HEK293 (cell line): ENCODE measurements at regions not wholly inside any gene's neighbourhood (a gene's known extent, or its start where the extent isn't known, plus 50 kb on each side); places are given as distances from the start of the nearest gene placed in this dataset.

Experiments used
- CTCF ChIA-PET: fragments of 350-600 bp; formaldehyde crosslinking; extraction: SDS; loops from one replicate; lab custom pipeline; 2021; ENCODE audit warnings: antibody characterized with exemption; lab: Yijun Ruan, JAX
- POLR2A ChIA-PET: fragments of 300-600 bp; formaldehyde crosslinking; extraction: SDS; loops from one replicate; lab custom pipeline; 2020; ENCODE audit warnings: antibody characterized with exemption, inconsistent platforms; lab: Yijun Ruan, JAX
- H3K27ac ChIP-seq: fragments of 200-500 bp; sonication (Bioruptor generic); 2 replicates; pipeline ENCODE4 v1.5.1; 2014; ENCODE audit warnings: low read depth, low read length, control low read depth, inconsistent platforms; ENCODE audit errors: extremely low read depth
- H3K36me3 ChIP-seq, 2 experiments: fragments of 200-500 bp in 1 of 2; sonication (Bioruptor generic) in 1 of 2; 1 replicate in 1 of 2; 2 replicates in 1 of 2; pipeline ENCODE4 v1.5.1; 2014 to 2017; ENCODE audit warnings: inconsistent platforms in 2 of 2, low read length in 2 of 2; ENCODE audit not compliant: control insufficient read depth in 2 of 2, insufficient read depth in 1 of 2
- H3K4me1 ChIP-seq: fragments of 200-500 bp; sonication (Bioruptor generic); 2 replicates; pipeline ENCODE4 v1.5.1; 2014; ENCODE audit warnings: mild to moderate bottlenecking, low read length, inconsistent platforms; ENCODE audit not compliant: control insufficient read depth, insufficient read depth
- H3K4me3 ChIP-seq: 2 replicates; pipeline ENCODE4 v1.5.1; 2011; ENCODE audit warnings: low read depth, mild to moderate bottlenecking, control low read depth, low read length, moderate library complexity
- H3K9me3 ChIP-seq: fragments of 200-500 bp; sonication (Bioruptor generic); 2 replicates; pipeline ENCODE4 v1.5.1; 2014; ENCODE audit warnings: low read depth, low read length, inconsistent platforms; ENCODE audit not compliant: control insufficient read depth, insufficient read depth
- GLIS1 ChIP-seq: fragments of 450-650 bp; formaldehyde crosslinking; IDR thresholded peaks from 2 replicates; pipeline ENCODE4 v1.5.1; 2016; ENCODE audit warnings: missing biosample characterization, missing genetic modification characterization
- KLF17 ChIP-seq: fragments of 450-650 bp; formaldehyde crosslinking; IDR thresholded peaks from 2 replicates; pipeline ENCODE4 v1.5.1; 2016; ENCODE audit warnings: missing biosample characterization, missing genetic modification characterization
- PATZ1 ChIP-seq: fragments of 450-650 bp; formaldehyde crosslinking; IDR thresholded peaks from 2 replicates; pipeline ENCODE4 v1.5.1; 2016; ENCODE audit warnings: missing biosample characterization, missing genetic modification characterization
- PRDM10 ChIP-seq: fragments of 450-650 bp; formaldehyde crosslinking; IDR thresholded peaks from 2 replicates; pipeline ENCODE4 v1.5.1; 2016; ENCODE audit warnings: missing biosample characterization, missing genetic modification characterization
- SCRT1 ChIP-seq: fragments of 450-650 bp; formaldehyde crosslinking; IDR thresholded peaks from 2 replicates; pipeline ENCODE4 v1.5.1; 2016; ENCODE audit warnings: missing biosample characterization, missing genetic modification characterization, borderline replicate concordance
- ZBTB10 ChIP-seq: fragments of 450-650 bp; formaldehyde crosslinking; IDR thresholded peaks from 2 replicates; pipeline ENCODE4 v1.5.1; 2016; ENCODE audit warnings: missing biosample characterization, missing genetic modification characterization
- ZBTB21 ChIP-seq: fragments of 450-650 bp; formaldehyde crosslinking; IDR thresholded peaks from 2 replicates; pipeline ENCODE4 v1.5.1; 2017; ENCODE audit warnings: missing biosample characterization, missing genetic modification characterization
- ZBTB8A ChIP-seq: fragments of 450-650 bp; formaldehyde crosslinking; IDR thresholded peaks from 2 replicates; pipeline ENCODE4 v1.5.1; 2016; ENCODE audit warnings: missing biosample characterization, missing genetic modification characterization
- ZFHX2 ChIP-seq: fragments of 450-650 bp; formaldehyde crosslinking; conservative IDR thresholded peaks from 2 replicates; pipeline ENCODE4 v1.5.1; 2016; ENCODE audit warnings: missing biosample characterization, missing genetic modification characterization
- ZNF16 ChIP-seq: fragments of 450-650 bp; formaldehyde crosslinking; IDR thresholded peaks from 2 replicates; pipeline ENCODE4 v1.5.1; 2016; ENCODE audit warnings: low read depth, missing biosample characterization, missing genetic modification characterization
- ZNF174 ChIP-seq: fragments of 450-650 bp; formaldehyde crosslinking; IDR thresholded peaks from 2 replicates; pipeline ENCODE4 v1.5.0; 2017; ENCODE audit warnings: missing biosample characterization, mild to moderate bottlenecking, missing genetic modification characterization
- ZNF248 ChIP-seq: fragments of 450-650 bp; formaldehyde crosslinking; IDR thresholded peaks from 2 replicates; pipeline ENCODE4 v1.5.1; 2017; ENCODE audit warnings: missing biosample characterization, missing genetic modification characterization
- ZNF292 ChIP-seq: fragments of 450-650 bp; formaldehyde crosslinking; IDR thresholded peaks from 2 replicates; pipeline ENCODE4 v1.5.1; 2016; ENCODE audit warnings: low read depth, missing biosample characterization, missing genetic modification characterization, borderline replicate concordance
- ZNF324 ChIP-seq: fragments of 450-650 bp; formaldehyde crosslinking; IDR thresholded peaks from 2 replicates; pipeline ENCODE4 v1.5.1; 2016; ENCODE audit warnings: missing biosample characterization, missing genetic modification characterization
- ZNF433 ChIP-seq: fragments of 450-650 bp; formaldehyde crosslinking; IDR thresholded peaks from 2 replicates; pipeline ENCODE4 v1.5.1; 2016; ENCODE audit warnings: missing biosample characterization, missing genetic modification characterization, low read depth
- ZSCAN30 ChIP-seq: fragments of 450-650 bp; IDR thresholded peaks from 2 replicates; pipeline ENCODE4 v1.5.1; 2018; ENCODE audit warnings: missing biosample characterization, mild to moderate bottlenecking, missing genetic modification characterization, moderate library complexity
- TF ChIP-seq, protein P1 (sequence below): fragments of 450-650 bp; formaldehyde crosslinking; IDR thresholded peaks from 2 replicates; pipeline ENCODE4 v1.5.0; 2017; ENCODE audit warnings: missing biosample characterization, missing genetic modification characterization, borderline replicate concordance
- TF ChIP-seq, protein P2 (sequence below): fragments of 450-650 bp; IDR thresholded peaks from 2 replicates; pipeline ENCODE4 v1.5.1; 2018; ENCODE audit warnings: missing biosample characterization, mild to moderate bottlenecking, missing genetic modification characterization

- Histone ChIP-seq H3K27ac (no peak overlapping the region), H3K36me3 (no peaks in the 10 kb centered on the region), H3K4me3 (no peak overlapping the region), H3K9me3 (no peaks in the 10 kb centered on the region), H3K4me1 (no peaks in the 10 kb centered on the region)
- POLR2A ChIA-PET = no interaction called here
- CTCF ChIA-PET = no interaction called here
- TF ChIP-seq ZNF324 (tag by site-specific recombination) = no peak
- no peak for TF ChIP-seq PATZ1 (tag by site-specific recombination)
- no peak for TF ChIP-seq ZNF433
- no peak for TF ChIP-seq PRDM10 (tag by site-specific recombination)
- no peak for TF ChIP-seq SCRT1 (tag by site-specific recombination)
- no peak for TF ChIP-seq ZBTB21
- TF ChIP-seq, protein P1, sequence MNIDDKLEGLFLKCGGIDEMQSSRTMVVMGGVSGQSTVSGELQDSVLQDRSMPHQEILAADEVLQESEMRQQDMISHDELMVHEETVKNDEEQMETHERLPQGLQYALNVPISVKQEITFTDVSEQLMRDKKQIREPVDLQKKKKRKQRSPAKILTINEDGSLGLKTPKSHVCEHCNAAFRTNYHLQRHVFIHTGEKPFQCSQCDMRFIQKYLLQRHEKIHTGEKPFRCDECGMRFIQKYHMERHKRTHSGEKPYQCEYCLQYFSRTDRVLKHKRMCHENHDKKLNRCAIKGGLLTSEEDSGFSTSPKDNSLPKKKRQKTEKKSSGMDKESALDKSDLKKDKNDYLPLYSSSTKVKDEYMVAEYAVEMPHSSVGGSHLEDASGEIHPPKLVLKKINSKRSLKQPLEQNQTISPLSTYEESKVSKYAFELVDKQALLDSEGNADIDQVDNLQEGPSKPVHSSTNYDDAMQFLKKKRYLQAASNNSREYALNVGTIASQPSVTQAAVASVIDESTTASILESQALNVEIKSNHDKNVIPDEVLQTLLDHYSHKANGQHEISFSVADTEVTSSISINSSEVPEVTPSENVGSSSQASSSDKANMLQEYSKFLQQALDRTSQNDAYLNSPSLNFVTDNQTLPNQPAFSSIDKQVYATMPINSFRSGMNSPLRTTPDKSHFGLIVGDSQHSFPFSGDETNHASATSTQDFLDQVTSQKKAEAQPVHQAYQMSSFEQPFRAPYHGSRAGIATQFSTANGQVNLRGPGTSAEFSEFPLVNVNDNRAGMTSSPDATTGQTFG (tag by site-specific recombination) = no peak
- no peak for TF ChIP-seq ZNF16
- no peak for TF ChIP-seq ZFHX2
- no peak for TF ChIP-seq ZBTB10 (tag by site-specific recombination)
Observed at GRCh38 chr2:123953846-123954245, 71.2 kb upstream of the CNTNAP5 start.

DNA sequence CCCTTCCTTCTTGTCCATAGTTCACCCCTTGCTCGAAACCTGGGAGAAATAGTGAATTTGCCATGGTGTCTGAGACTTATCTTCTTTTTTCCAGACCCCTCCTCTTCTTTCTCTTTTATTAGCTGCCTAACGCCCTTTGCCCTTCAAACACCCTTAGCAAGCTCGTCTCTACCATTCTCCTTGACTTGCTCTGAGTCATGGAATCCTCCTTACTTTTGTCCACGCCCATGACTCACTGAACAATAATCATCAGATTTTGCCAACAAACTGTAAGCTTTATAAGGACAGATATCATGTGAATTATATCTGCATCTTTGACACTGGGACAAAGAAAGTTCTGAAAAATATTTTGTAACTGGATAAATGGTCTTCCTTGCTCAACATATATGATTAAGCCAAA is 67.1 kb upstream of the CNTNAP5 start:
- Histone ChIP-seq H3K36me3 (no peaks in the 10 kb centered on the region), H3K9me3 (no peaks in the 10 kb centered on the region), H3K27ac (no peak overlapping the region), H3K4me3 (no peak overlapping the region), H3K4me1 (no peaks in the 10 kb centered on the region)
- ChIA-PET POLR2A (no interaction called here), CTCF (no interaction called here)
- TF ChIP-seq ZNF248 (no peak), KLF17 (no peak), ZNF174 (tag by site-specific recombination) (no peak), ZNF292 (no peak), ZBTB8A (tag by site-specific recombination) (no peak), GLIS1 (tag by site-specific recombination) (no peak), ZSCAN30 (no peak)
- TF ChIP-seq, protein P2, sequence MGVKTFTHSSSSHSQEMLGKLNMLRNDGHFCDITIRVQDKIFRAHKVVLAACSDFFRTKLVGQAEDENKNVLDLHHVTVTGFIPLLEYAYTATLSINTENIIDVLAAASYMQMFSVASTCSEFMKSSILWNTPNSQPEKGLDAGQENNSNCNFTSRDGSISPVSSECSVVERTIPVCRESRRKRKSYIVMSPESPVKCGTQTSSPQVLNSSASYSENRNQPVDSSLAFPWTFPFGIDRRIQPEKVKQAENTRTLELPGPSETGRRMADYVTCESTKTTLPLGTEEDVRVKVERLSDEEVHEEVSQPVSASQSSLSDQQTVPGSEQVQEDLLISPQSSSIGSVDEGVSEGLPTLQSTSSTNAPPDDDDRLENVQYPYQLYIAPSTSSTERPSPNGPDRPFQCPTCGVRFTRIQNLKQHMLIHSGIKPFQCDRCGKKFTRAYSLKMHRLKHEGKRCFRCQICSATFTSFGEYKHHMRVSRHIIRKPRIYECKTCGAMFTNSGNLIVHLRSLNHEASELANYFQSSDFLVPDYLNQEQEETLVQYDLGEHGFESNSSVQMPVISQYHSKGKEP (tag by site-specific recombination) = no peak
